ENCODE measurements at regions not wholly inside any gene's neighbourhood (a gene's known extent, or its start where the extent isn't known, plus 50 kb on each side); places are given as distances from the start of the nearest gene placed in this dataset.

DNA sequence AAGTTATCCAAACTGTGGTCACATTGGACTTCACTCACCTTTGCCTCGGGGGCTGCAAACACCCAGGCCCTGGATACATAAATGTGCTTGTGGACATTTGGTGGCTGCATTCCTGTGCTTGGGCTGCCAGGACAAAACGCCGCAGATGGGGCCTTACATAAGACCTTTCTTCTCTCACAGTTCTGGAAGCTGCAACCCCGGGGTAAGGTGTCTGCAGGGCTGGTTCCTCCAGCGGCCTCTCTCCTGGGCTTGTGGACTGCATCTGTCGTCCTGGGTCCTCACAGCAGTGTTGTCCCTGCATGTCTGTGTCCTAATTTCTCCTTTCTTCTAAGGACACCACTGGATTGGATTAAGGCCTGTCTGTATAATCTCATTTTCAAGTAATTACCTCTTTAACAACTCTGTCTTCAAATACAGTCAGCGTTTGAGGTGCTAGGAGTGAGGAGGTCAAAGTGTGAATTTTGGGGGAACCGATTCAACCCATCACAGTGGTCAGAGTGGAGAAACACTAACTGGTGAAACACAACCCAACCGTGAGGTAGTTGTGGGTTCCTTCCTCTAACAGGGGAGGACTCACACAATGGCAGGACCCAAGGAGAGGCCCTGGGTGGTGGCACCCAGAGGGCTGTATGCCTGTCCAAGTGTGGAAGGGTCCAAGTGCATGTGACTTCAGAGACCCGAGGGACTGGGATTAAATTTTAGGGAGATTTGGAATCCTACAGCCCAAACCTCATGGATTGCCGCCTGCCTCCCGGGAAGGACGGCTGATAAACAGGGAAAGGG is 415.6 kb downstream of the IRX2 start:
- DNase-seq (ENCODE audit: low read depth in 2 of 2): no peak

DNA sequence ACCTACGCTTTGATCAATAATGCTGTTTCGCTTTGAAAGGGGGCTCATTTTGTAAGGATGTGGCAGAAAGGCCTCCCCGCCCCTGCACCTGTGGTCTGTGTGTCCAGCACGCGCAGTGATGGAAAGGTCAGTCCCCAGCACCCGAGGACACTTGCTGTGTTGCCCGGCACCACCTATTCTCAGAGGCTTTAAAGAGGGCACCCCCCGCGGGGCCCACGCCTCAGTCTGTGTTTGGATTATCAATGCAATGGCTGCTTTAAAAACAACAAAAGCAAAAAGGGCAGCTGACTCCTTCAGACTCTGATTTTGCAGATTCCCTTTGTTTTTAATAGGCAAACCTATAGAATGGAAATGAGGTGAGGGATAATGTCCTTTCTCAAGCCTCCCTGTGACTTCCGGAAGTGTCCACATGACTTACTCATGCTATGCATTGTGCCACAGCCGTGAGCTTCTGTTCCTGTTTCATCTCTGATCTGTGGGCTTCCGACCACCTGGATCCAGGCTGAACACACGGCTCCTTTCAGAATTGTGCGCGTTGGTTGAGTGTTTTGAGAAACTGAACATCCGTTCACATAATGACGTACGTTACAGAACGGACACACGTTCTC is 416.2 kb downstream of the IRX2 start:
- DNase-seq (ENCODE audit: low read depth in 2 of 2): no peak

DNA sequence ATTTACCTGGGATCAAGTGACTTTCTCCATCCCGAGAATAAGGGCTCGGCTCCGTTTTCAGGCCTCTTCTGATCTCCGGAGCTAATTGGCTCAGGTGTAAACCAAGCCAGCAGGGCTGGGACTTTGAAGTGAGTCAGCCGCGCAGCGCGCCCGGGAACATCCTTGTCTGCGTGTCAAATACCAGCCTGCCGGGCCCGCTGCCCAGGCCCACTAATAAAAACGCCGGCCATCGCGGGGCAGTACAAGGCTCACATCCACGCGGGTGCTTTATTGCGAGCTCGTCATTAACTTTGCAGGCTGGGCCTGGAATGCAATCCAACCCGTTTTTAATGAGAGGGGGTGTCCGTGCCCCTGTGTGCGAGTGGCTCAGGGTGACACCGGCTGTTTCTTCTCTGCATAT is 416.8 kb downstream of the IRX2 start:
- no peak for DNase-seq (ENCODE audit: low read depth in 2 of 2)

DNA sequence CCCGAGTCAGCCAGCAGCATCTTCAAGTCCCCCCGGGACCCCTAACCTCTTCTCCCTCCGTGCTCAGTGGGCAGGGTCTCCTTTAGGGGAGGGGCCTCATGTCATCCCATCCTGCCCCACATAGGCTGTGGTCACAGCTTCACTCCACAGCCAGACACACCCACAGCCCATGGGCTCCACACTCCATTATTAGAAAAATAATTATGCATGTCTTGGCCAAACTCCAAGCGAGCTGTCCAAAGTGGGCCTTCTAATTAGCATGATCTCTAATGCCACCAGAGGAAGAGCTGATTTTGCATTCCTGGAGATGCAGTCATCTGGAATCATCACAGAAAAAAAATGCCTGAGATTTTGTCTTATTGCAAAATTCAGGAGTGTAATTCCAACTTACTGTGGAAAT is 418.2 kb downstream of the IRX2 start:
- no peak for DNase-seq (ENCODE audit: low read depth in 2 of 2)

DNA sequence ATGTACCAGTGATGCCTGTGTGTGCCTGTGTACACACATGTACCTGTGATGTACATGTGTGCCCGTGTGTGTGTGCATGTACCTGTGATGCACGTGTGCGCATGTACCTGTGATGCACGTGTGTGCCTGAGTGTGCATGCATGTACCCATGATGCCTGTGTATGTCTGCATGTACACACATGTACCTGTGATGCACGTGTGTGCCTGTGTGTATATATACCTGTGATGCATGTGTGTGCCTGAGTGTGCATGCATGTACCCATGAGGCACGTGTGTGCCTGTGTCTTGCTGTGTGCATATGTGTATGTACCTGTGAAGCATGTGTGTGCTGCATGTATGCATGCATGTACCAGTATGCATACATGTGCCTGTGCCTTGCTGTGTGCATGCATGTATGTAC is 419.0 kb downstream of the IRX2 start:
- DNase-seq (ENCODE audit: low read depth in 2 of 2): no peak

DNA sequence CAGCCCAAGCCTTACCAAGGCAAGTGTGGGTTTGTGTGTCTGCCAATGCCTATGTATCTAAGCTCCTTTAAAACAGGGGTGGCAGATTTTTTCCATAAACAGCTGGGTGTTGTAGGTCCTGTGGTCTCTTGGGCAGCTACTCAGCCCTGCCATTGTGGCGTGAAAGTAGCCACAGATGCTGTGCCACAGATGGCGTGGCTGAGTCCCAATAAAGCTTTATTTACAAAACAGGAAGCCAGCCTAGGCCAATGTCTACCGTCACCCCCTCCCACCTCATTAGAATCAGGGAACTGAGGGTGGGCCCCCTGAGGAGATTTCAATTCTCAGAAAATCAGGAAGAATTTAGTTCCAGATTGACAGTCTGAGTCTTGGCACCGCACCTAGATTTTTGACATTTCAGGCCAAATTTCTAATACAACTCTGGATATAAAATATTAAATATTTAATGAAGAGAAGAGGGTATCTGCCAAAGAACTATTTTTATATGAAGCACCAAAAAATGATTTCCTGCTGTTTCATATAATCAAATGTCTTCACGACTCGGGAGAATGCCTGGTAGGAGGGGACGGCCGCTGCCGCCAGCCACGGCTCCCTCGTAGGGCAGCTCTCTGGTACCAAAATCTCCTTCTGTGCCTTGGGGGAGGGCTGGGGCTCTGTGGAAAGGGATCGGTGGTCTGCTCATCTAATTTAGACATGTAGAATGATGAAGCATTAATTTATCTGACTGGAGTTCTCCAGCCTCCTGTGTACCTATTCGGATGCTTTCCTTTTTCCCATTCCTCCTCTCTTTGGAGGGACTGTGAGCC is 420.9 kb downstream of the IRX2 start:
- no peak for DNase-seq (ENCODE audit: low read depth in 2 of 2)

DNA sequence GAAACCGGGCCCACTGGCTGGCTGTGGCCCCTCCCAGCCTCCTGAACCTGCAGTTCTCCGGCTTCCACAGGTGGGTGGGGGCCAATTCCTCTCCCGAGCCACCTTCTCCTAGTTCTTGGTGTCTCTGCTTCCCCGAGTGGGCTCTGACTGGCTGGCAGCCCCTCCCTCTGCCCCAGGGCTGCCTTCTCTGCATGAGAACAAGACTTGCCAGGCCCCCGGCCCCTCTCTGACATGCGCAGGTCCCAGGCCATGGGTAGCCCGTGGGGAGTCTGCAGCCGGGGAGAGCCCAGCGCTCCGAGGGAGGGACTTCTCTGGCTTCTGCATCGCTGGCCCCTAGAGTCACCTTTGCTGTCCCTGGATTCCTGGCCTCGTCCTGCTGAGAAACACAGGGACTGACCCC is 421.7 kb downstream of the IRX2 start:
- DNase-seq (ENCODE audit: low read depth in 2 of 2): no peak

DNA sequence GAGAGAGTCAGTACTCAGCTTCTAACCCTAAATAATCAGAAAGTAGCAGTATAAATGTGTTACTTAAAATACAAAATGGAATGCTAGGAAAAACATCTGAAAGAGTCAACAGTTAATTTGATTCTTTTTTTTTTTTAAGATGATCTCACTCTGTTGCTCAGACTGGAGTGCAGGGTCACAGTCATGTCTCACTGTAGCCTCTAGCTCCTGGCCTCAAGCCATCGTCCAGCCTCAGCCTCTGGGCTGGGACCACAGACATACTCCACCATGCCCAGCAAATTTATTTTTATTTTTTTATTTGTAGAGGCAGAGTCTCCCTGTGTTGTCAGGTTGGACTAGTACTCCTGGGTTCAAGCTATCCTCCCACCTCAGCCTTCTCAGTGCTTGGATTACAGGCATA is 424.9 kb downstream of the IRX2 start:
- DNase-seq (ENCODE audit: low read depth in 2 of 2): no peak

DNA sequence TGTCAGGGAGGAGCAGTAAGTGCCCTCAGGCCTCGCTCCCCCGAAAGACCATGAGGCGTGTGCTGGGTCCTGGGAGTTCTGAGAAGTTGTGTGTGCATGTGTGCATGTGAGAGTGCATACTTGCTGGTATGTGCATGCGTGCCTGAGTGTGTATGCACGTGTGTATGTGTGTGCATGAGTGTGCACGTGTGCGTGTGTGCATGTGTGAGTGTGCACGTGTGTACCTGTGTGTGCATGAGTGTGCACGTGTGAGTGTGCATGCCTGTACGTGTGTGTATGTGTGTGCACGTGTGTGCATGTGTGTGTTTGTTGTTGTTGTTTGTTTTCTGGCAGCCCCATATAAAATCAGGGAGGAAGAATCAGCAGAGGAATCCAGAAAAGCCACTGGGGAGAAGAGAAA is 426.7 kb downstream of the IRX2 start:
- no peak for DNase-seq (ENCODE audit: low read depth in 2 of 2)

DNA sequence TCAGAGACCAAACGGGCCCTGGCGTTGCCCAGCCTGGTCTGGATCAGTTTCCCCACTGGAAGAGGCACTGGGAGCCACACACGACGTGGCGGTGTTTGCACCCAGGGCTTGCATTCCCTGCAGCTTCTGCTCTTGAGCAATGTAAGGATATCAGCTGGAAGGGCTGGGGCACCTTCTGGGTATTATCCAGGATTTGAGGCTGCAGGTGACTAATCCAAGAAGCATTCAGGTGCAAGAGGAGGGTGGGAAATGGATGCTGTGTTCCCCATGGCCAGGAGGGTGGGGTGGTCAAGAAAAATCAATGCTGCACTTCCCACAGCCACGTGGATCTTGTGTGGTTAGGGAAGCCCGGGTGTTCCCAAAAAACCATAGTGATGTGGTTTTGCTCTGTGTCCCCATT is 430.9 kb downstream of the IRX2 start:
- no peak for DNase-seq (ENCODE audit: low read depth in 2 of 2)

DNA sequence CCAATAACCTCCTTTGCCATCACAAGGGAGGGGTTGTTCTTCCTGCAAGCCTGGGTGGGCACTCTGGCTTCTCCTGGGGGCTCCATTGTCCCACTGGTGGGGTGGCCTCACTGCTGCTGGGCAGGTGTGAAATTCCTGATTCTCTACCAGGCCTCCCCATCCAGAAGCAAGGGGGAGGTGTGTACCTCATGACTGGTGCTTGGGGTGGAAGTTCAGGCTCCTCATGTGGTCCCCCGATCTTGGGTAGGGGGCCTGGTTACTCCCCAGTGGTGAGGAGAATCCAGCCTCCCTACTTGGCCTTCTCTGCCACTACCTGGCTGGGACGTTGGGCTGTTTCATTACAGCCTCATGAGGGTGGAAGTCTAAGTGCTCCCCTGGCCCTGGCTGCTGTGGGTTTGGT is 433.9 kb downstream of the IRX2 start:
- DNase-seq (ENCODE audit: low read depth in 2 of 2): no peak

DNA sequence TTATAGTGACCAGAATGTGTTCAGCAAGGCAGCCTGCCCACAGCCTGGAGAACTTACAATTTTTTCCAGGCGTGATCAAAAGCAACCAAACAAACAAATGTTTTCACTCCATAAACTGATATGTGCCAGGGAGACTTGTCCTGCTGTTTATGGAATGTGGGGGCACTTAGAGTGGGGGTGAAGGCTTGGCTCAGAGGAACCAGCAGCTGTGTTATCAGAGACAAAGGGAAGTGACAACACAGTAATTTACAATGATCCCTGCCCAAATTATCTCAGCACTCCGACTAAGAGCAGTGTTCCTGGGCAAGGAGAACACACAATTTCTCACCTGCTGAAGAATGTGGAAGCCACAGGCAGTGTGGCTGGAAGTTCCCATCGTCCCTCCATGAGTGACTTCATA is 429.1 kb upstream of the IRX4 start:
- no peak for DNase-seq (ENCODE audit: low read depth in 2 of 2)

DNA sequence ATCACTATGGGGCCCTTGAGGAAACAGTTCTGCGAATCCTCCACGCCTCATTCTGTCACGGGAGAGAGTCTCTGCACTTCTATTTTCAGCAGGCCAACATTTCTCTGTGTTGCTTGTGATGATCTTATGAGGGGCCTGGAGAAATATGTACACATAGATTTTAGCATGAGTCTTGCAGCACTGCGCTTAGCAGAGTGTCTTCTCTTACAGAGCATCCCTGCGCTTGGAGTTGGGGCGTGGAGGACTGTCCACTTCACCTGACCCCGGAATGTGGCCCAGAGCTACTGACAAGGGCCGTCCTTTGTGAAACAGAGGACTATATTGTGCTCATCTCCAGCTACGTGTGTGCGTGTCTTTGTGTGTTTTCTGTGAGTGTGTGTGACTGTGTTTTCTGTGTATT is 428.2 kb upstream of the IRX4 start:
- no peak for DNase-seq (ENCODE audit: low read depth in 2 of 2)

DNA sequence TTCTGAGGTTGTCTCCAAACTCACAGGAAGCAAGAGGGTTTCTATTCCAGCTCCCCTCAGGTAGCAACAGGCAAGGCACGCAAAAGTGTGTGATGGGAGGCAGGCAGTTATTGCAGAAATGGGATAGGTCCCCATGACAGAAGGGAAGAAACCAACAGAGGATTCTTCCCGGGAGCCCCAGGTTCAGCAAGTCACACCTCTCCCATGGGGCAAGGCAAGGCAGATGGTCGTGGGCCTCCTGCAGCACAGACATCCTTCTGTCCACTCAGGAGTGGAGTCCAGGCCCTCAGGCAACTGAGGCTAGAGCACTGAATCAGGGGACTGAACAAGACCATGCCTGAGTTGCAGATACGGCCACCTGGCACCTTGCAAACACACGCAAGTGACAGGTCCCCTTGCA is 424.9 kb upstream of the IRX4 start:
- DNase-seq (ENCODE audit: low read depth in 2 of 2): no peak

DNA sequence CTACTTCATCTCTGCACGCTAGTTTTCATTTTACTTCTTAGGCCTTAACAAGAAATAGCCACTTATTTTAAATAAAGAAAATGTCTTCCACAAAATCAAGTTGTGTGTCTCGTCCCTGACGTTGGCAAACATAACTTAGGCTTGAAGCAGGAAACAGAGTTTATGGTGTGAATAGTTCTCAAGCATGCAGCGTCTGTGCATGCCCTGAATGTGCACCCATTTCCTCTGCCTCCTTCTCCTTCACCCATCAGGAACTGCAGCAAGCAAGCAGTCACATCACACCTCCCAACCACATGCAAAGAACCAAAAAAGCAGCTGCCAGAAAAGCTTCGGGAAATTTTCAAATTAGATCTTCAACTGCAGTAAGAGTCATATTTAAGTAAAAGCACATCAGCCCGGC is 424.0 kb upstream of the IRX4 start:
- no peak for DNase-seq (ENCODE audit: low read depth in 2 of 2)

DNA sequence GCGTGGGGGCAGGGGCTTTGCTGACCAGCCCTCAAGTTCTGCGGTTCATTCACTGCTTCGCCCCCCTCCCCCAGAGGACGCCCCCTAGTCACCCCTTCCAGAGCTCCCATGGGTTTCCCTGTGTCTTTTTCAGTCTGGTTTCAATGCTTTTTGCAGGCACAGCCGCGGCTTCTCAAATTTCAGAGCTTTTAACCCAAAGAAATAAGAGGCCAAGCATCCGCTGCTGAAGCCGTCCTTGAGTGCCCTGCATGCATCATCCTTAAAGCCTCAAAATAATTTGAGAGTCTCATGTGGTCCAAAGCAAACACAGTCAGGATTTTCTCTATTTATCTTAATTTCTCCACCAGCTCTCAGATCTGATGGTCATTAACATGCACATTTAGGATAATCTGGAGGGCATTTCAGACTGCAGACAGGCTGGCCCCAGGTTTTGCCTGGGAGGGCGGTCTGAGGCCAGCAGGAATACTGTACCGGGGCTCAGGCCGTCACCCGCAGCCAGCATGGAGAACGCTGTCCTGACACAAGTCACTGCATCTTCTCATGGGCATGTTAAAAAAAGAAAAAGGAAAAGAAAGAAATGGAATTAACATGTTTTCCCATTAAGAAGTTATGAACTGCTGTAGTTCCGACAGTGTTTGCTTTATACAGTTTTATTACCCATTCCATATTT is 420.8 kb upstream of the IRX4 start:
- no peak for DNase-seq (ENCODE audit: low read depth in 2 of 2)

DNA sequence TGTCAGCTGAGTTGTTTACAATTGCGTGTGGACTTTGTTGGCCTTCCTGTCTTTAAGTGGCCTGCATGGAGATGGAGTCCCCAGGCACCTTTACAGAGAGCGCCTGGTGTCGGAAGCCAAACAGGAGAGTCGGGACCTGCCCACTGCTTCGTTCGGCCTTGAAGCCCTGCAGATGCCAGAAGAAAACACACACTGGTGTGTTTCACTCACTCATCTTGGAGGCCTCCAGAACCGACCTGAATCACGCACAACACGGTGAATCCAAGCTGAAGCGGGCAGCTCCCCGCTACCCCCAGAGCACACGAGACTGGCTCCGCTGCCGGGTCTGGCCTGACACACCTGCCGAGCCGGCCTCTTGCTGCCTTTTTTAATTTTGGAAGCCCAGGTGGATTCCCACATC is 419.4 kb upstream of the IRX4 start:
- no peak for DNase-seq (ENCODE audit: low read depth in 2 of 2)

DNA sequence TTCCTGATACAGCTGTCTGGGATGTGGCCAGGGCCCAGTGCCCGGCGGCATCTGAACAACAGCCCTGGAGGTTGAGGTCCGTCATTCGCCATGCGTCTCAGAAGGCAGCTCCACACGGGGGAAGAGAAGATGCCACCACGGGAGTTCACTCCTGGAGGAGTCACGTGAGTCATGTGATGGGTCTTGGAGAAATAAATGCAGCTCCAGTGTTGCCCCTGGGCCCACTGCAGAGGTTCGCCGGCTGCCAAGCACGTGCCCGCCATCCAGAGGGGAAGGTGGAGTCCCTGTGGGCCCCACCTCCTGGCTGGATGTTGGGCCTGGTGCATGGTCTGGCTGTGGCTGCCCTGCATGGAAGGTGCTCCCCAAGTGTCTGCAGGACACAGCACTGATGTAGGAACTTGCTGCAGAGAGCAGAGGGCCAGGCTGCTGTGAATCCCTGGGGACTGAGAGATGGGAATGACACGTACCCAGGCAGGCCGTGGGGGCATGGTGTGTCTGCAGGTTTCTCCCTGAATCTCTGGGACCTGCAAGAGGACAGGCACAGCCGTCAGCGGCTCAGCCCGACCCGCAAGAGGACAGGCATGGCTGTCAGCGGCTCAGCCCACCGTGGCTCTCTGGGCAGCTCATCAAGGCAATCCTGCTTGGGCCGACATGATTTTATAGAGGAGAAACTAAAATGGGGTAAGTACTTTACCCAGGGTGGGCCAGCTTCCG is 418.3 kb upstream of the IRX4 start:
- DNase-seq (ENCODE audit: low read depth in 2 of 2): no peak

DNA sequence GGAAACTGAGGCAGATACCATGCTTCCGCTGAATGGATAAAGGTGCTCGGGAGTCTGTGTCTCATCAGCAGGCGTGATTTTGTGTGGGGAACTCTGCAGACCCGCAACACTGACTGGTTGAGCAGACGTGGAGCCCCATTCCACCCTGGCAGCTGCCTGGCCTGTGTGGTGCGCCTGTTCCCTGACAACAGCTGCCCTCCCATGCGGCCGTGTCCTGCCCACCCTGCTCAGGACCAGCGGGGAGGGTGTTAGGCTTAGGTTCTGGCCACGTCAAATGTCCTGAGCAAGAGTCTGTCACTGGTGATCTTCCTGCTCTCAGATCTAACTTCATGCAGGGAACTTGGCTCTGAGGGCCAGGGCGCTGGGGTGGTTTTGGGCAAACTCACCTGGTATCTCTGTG is 417.7 kb upstream of the IRX4 start:
- DNase-seq (ENCODE audit: low read depth in 2 of 2): no peak

DNA sequence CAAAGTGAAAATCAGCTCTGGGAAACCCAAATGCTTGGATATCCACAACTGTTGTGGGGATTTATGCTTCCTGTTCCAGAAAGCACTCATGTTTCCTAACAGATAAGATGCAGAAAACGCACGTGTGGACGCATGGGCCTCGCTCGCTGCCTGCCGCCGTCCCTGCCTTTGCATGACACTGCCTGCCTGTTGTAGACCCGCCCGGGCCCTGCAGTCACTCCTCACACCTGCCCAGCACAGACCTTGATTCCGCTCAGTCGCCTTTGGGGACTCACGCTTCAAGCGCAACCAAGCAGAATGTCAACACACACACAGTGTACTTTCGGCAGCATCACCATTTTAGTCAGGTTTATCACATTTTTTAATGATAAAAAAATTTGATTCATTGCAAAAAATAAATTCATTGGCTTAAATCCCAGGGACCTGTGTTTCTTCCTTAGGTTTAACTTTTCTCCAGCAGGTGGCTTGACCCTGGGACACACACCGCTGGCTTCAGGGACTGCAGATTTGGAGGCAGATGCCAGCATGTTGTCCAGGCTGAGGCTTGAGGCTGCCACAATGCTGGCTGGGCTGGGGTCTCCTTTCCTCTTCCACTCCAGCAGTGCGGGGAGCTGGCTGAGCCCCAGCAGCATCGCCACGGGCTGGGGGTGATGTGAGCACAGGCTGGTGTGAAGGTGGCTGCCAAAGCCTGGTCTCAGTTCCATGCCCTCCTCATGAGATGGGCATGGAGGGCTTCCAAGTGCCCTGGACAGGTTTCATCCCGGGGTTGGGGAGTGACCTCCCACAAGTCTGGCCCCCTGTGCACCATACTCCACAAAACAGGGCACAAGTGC is 416.9 kb upstream of the IRX4 start:
- no peak for DNase-seq (ENCODE audit: low read depth in 2 of 2)

DNA sequence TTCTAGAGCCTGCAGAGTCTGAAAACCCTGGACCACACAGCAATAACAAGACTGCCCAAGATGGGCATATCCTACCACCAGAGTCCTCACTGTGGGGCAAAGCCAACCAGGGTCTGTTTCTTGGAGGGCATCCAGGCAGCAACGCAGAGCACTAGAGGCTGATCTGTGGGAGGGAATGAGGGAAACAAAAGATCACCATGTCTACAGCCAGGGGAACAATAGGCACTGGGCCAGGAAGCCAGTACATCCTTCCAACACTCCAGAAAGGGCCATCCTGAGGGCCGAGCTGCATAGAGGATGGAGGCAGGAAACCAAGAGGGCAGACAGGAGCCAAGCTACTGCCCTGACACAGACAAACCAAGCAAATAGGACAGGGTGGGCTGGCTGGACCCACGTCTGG is 416.1 kb upstream of the IRX4 start:
- DNase-seq (ENCODE audit: low read depth in 2 of 2): no peak
